ENCODE measurements at regions not wholly inside any gene's neighbourhood (a gene's known extent, or its start where the extent isn't known, plus 50 kb on each side); places are given as distances from the start of the nearest gene placed in this dataset.
"Not testable (repeated sequence)": the region's sequence is repeated elsewhere in the genome, so short reads cannot be mapped to it uniquely, and the experiment has no call there.

GRCh38 chr2:234168605-234169570 is 118.4 kb downstream of the SPP2 start:
- not testable (repeated sequence) for TF ChIP-seq CTCF (IDR thresholded peaks at IDR 0.05; ENCODE audit: low read depth, low read length, poor library complexity, severe bottlenecking); EZH2phosphoT487 (IDR thresholded peaks at IDR 0.05; ENCODE audit: borderline replicate concordance, low read length)
